Gastroesophageal sphincter (tissue), 3 donors: ENCODE measurements at regions not wholly inside any gene's neighbourhood (a gene's known extent, or its start where the extent isn't known, plus 50 kb on each side); places are given as distances from the start of the nearest gene placed in this dataset.

ENCODE experiments used
- EP300 ChIP-seq: sonication (generic); formaldehyde crosslinking; IDR thresholded peaks from one replicate; pipeline ENCODE4 v1.6.1; 2017; ENCODE audit warnings: antibody characterized with exemption, mild to moderate bottlenecking
- POLR2A ChIP-seq, 2 donors: fragments of 450-650 bp; IDR thresholded peaks; one replicate each; pipeline ENCODE4 v1.6.1; 2017; ENCODE audit warnings: antibody characterized with exemption in 2 of 2, mild to moderate bottlenecking in 2 of 2, moderate library complexity in 1 of 2
- POLR2AphosphoS5 ChIP-seq: sonication (generic); formaldehyde crosslinking; IDR thresholded peaks from one replicate; pipeline ENCODE4 v1.6.1; 2017; ENCODE audit warnings: antibody characterized with exemption
- TF ChIP-seq, protein P1 (sequence below), 4 experiments: fragments of 200-600 bp in 2 of 4; fragments of 450-650 bp in 2 of 4; sonication (generic) in 1 of 4; IDR thresholded peaks; one replicate each; pipeline ENCODE4 v1.5.1; 2017 to 2019; ENCODE audit warnings: antibody characterized with exemption in 4 of 4, mild to moderate bottlenecking in 2 of 4, moderate library complexity in 2 of 4

DNA sequence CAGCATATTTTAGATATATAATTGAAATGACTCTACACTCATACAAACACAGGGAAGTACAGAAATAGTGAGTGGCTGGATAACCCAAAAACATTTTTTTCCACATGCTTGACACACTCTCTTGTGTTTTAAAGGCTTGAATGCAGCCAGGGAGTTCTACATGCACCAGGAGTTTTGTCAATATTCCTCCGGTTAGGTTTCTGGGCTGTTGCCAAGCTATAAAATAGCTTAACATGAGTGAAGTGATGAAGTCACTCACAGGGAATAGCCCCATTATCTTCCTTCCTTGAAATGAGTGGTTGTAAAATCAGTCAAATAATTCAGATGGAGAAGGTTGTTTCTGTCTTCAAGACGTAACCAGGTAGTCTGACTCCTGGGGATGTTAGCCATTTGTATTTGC is 582.7 kb downstream of the SLC6A15 start:
- TF ChIP-seq POLR2AphosphoS5 (no peak), EP300 (no peak), POLR2A (IDR thresholded peaks at IDR 0.05) (no peak)
- TF ChIP-seq, protein P1, sequence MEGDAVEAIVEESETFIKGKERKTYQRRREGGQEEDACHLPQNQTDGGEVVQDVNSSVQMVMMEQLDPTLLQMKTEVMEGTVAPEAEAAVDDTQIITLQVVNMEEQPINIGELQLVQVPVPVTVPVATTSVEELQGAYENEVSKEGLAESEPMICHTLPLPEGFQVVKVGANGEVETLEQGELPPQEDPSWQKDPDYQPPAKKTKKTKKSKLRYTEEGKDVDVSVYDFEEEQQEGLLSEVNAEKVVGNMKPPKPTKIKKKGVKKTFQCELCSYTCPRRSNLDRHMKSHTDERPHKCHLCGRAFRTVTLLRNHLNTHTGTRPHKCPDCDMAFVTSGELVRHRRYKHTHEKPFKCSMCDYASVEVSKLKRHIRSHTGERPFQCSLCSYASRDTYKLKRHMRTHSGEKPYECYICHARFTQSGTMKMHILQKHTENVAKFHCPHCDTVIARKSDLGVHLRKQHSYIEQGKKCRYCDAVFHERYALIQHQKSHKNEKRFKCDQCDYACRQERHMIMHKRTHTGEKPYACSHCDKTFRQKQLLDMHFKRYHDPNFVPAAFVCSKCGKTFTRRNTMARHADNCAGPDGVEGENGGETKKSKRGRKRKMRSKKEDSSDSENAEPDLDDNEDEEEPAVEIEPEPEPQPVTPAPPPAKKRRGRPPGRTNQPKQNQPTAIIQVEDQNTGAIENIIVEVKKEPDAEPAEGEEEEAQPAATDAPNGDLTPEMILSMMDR (IDR thresholded peaks at IDR 0.05) = no peak
